Caco-2 (cell line): ENCODE measurements at regions not wholly inside any gene's neighbourhood (a gene's known extent, or its start where the extent isn't known, plus 50 kb on each side); places are given as distances from the start of the nearest gene placed in this dataset.

ENCODE experiments used
- BruUV-seq: library from RNA; stranded (reverse); fragments of 400-500 nt; replicated peaks from 2 replicates; lab custom pipeline; 2021; lab: Mats Ljungman, UMichigan
- CTCF ChIA-PET: fragments of 300-600 bp; sonication (Branson Sonifier 250); formaldehyde crosslinking; loops from one replicate; lab custom pipeline; 2022; ENCODE audit warnings: antibody characterized with exemption; lab: Charles Lee
- POLR2A ChIA-PET: fragments of 300-600 bp; sonication (Branson Sonifier 250); formaldehyde crosslinking; loops from one replicate; lab custom pipeline; 2022; ENCODE audit warnings: antibody characterized with exemption; lab: Charles Lee
- DNase-seq, 2 experiments: peaks; one replicate each; pipeline versions ENCODE4 v3.0.0 to v3.0.0-alpha.2; 2020 to 2022
- H3K27me3 ChIP-seq: replicated peaks from 2 replicates; pipeline ENCODE4 v1.6.0; 2011; ENCODE audit warnings: low read length; ENCODE audit not compliant: control insufficient read depth, insufficient read depth
- H3K36me3 ChIP-seq: 2 replicates; pipeline ENCODE4 v1.5.1; 2011; ENCODE audit warnings: low read length; ENCODE audit not compliant: control insufficient read depth, insufficient read depth
- H3K4me1 ChIP-seq: fragments of 250-450 bp; sonication (Bioruptor Pico); 2 replicates; pipeline ENCODE4 v1.5.1; 2020; ENCODE audit warnings: mild to moderate bottlenecking
- H3K4me3 ChIP-seq: 2 replicates; pipeline ENCODE4 v1.5.1; 2011; ENCODE audit warnings: low read depth, mild to moderate bottlenecking, control low read depth, low read length
- H3K9me3 ChIP-seq: fragments of 250-450 bp; sonication (Bioruptor Pico); 2 replicates; pipeline ENCODE4 v1.5.1; 2020; ENCODE audit warnings: mild to moderate bottlenecking, moderate library complexity
- H3K27ac Mint-ChIP-seq: one replicate; pipeline ENCODE4 v1.8.0; 2022; ENCODE audit warnings: mixed read lengths; ENCODE audit not compliant: unreplicated experiment
- H3K27me3 Mint-ChIP-seq: one replicate; pipeline ENCODE4 v1.8.0; 2022; ENCODE audit warnings: mixed read lengths; ENCODE audit not compliant: insufficient read depth, unreplicated experiment
- H3K36me3 Mint-ChIP-seq: one replicate; pipeline ENCODE4 v1.8.0; 2022; ENCODE audit warnings: mild to moderate bottlenecking, mixed read lengths; ENCODE audit not compliant: insufficient read depth, unreplicated experiment
- H3K4me1 Mint-ChIP-seq: one replicate; pipeline ENCODE4 v1.8.0; 2022; ENCODE audit warnings: low read depth, mixed read lengths; ENCODE audit not compliant: unreplicated experiment
- H3K4me3 Mint-ChIP-seq: one replicate; pipeline ENCODE4 v1.8.0; 2022; ENCODE audit warnings: mild to moderate bottlenecking, moderate library complexity, mixed read lengths; ENCODE audit not compliant: unreplicated experiment
- H3K9me3 Mint-ChIP-seq: one replicate; pipeline ENCODE4 v1.8.0; 2022; ENCODE audit warnings: mixed read lengths; ENCODE audit not compliant: unreplicated experiment
- intact Hi-C: fragments of 100-400 bp; cut with micrococcal nuclease; formaldehyde crosslinking; loops from one replicate; pipeline ENCODE4 v1.10.0; 2022; ENCODE audit not compliant: unreplicated experiment
- TF ChIP-seq, protein P1 (sequence below), 2 experiments: fragments of 200-600 bp in 1 of 2; IDR thresholded peaks; 1 replicate in 1 of 2; 2 replicates in 1 of 2; pipeline versions ENCODE4 v1.5.1 to v1.8.0; 2011 to 2022; ENCODE audit warnings: antibody characterized with exemption in 1 of 2, control low read depth in 1 of 2, inconsistent platforms in 1 of 2, low read depth in 1 of 2, low read length in 1 of 2, mild to moderate bottlenecking in 1 of 2, moderate library complexity in 1 of 2; ENCODE audit not compliant: insufficient read depth in 1 of 2, severe bottlenecking in 1 of 2, unreplicated experiment in 1 of 2

DNA sequence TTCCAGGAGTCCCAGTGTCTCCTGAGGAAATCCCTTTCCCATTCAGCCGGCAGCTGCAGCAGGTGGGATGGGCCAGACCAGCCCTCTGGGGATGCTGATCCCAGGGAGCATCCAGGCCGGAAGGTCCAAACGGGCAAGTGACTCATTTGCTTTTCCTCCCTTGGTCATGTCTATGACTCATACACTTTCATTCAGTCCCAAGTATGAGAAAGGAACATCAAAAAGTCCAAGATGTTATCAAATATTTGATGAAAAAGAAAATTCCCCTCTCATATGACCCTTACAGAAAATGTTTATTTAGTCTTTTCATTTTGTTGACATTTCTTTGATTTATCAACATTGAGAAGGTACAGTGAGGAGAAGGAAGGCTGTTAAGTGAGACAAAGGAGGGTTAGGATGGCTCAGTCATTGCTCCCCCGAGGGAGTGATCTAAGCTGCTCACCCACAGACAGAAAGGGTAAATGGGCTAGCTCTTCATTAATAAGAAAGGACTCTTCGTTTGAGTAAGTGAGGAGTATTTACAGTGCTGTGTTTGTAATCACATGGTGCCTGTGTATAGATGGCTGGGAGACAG lies 117.6 kb upstream of the ANKRD55 start:
- peak; percentile 87 to 94 for DNase-seq
- intact Hi-C loops = no loop called here
- H3K4me1 Mint-ChIP-seq = peaks cover 55% of the 10 kb centered on the region

DNA sequence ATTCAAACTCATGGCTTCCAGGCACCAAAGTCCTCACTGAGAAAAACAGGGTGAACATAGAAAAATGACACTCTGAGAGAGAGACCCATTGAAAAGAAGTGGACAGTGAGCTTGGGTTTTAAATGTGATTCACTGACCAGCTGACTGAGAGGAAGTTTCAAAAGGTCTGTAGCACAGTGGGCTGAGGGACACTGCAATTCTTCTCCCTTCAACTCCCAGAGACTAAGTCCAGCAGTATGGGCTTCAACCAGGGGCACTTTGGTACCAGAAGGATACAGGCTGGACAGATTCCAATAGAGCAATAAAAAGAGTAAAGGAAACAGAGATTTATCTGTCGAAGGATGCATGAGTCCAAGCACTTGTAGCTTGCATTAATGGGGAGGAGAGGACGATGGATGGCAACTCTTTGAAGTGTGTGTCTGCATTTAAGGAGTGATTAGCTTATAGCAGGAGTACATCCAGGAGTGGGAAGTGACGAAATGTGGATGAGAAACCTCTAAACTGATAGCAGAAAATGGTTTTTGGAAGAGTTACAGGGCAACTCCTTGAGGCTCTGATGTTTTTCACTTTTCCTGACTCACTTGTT lies 117.0 kb upstream of the ANKRD55 start:
- peak overlapping the region; percentile 57 for H3K4me3 Mint-ChIP-seq
- no peaks in the 10 kb centered on the region for H3K27me3 Mint-ChIP-seq
- no peaks in the 10 kb centered on the region for H3K27me3 ChIP-seq
- H3K27ac Mint-ChIP-seq = peak overlapping the region; percentile 85
- no peaks in the 10 kb centered on the region for H3K36me3 Mint-ChIP-seq
- H3K4me1 ChIP-seq = peaks cover 77% of the 10 kb centered on the region
- H3K4me3 ChIP-seq = no peak overlapping the region
- peaks cover 50% of the 10 kb centered on the region for H3K4me1 Mint-ChIP-seq
- intact Hi-C loops = no loop called here
- no peak for DNase-seq
- H3K36me3 ChIP-seq = no peaks in the 10 kb centered on the region
- no peaks in the 10 kb centered on the region for H3K9me3 ChIP-seq
- TF ChIP-seq, protein P1, sequence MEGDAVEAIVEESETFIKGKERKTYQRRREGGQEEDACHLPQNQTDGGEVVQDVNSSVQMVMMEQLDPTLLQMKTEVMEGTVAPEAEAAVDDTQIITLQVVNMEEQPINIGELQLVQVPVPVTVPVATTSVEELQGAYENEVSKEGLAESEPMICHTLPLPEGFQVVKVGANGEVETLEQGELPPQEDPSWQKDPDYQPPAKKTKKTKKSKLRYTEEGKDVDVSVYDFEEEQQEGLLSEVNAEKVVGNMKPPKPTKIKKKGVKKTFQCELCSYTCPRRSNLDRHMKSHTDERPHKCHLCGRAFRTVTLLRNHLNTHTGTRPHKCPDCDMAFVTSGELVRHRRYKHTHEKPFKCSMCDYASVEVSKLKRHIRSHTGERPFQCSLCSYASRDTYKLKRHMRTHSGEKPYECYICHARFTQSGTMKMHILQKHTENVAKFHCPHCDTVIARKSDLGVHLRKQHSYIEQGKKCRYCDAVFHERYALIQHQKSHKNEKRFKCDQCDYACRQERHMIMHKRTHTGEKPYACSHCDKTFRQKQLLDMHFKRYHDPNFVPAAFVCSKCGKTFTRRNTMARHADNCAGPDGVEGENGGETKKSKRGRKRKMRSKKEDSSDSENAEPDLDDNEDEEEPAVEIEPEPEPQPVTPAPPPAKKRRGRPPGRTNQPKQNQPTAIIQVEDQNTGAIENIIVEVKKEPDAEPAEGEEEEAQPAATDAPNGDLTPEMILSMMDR (IDR thresholded peaks at IDR 0.05; ENCODE audit: insufficient read depth in 1 of 2, low read depth in 1 of 2, low read length in 1 of 2, severe bottlenecking in 1 of 2, unreplicated experiment in 1 of 2) = no peak
- POLR2A ChIA-PET = interaction anchor here (0.6 to 0.9 kb wide), 3 partner anchors 97 to 289 kb away, joined by 3 to 4 read pairs (median 3); no protein-coding TSS in a partner anchor
- CTCF ChIA-PET = interaction anchor here (0.8 to 2.3 kb wide), 5 partner anchors 8 to 488 kb away, joined by 3 to 6 read pairs (median 5); no protein-coding TSS in a partner anchor
- BruUV-seq = no TSS peak
- H3K9me3 Mint-ChIP-seq = no peaks in the 10 kb centered on the region

More for the DNA sequence above, 117.6 kb upstream of the ANKRD55 start:
- BruUV-seq = no TSS peak
- Mint-ChIP-seq H3K4me3 (peak overlapping the region; percentile 57), H3K27ac (peak overlapping the region; percentile 85), H3K27me3 (no peaks in the 10 kb centered on the region), H3K9me3 (no peaks in the 10 kb centered on the region), H3K36me3 (no peaks in the 10 kb centered on the region)
- Histone ChIP-seq H3K9me3 (no peaks in the 10 kb centered on the region), H3K4me3 (no peak overlapping the region), H3K36me3 (no peaks in the 10 kb centered on the region), H3K27me3 (no peaks in the 10 kb centered on the region), H3K4me1 (peaks cover 83% of the 10 kb centered on the region)
- CTCF ChIA-PET = interaction anchor here (0.8 to 2.3 kb wide), 5 partner anchors 9 to 488 kb away, joined by 3 to 6 read pairs (median 5); no protein-coding TSS in a partner anchor
- TF ChIP-seq, protein P1 (IDR thresholded peaks at IDR 0.05; ENCODE audit: insufficient read depth in 1 of 2, low read depth in 1 of 2, low read length in 1 of 2, severe bottlenecking in 1 of 2, unreplicated experiment in 1 of 2) = no peak
- POLR2A ChIA-PET = interaction anchor here (0.6 to 0.8 kb wide), 2 partner anchors 97 to 288 kb away, joined by 3 to 4 read pairs; no protein-coding TSS in a partner anchor

DNA sequence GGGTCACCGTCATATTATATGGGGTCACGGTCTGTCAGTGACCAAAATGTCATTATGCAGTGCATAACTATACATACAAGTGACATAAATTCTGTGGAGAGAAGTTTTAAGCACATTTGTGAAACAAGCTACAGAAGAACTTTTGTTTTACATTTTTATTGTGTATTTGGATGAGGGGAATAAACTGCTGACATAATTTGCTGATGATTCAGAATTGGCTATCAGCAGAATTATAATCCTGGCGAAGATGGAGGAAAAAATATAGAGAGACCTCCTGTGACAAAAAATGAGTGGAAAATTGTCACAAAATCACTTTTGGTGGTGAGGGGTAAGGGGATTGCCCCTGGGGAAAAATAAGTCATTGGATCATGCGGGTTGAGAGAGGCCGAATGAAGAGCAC lies 116.3 kb upstream of the ANKRD55 start:
- no TSS peak for BruUV-seq
- POLR2A ChIA-PET = interaction anchor here (0.9 kb wide), 1 partner anchor 131 kb away, joined by 3 read pairs; no protein-coding TSS in a partner anchor
- H3K4me3 Mint-ChIP-seq = no peak overlapping the region
- no peak overlapping the region for H3K4me3 ChIP-seq
- intact Hi-C loops = no loop called here
- no peaks in the 10 kb centered on the region for H3K9me3 Mint-ChIP-seq
- H3K9me3 ChIP-seq = peaks cover 3% of the 10 kb centered on the region; the same call in 1 of the 2 replicates
- DNase-seq = no peak
- H3K4me1 Mint-ChIP-seq = peaks cover 43% of the 10 kb centered on the region
- TF ChIP-seq, protein P1 (IDR thresholded peaks at IDR 0.05; ENCODE audit: insufficient read depth in 1 of 2, low read depth in 1 of 2, low read length in 1 of 2, severe bottlenecking in 1 of 2, unreplicated experiment in 1 of 2) = no peak
- no peaks in the 10 kb centered on the region for H3K36me3 Mint-ChIP-seq
- no peaks in the 10 kb centered on the region for H3K27me3 ChIP-seq
- CTCF ChIA-PET = interaction anchor here (2.3 kb wide), 1 partner anchor 489 kb away, joined by 6 read pairs; no protein-coding TSS in a partner anchor
- no peaks in the 10 kb centered on the region for H3K27me3 Mint-ChIP-seq
- H3K36me3 ChIP-seq = no peaks in the 10 kb centered on the region
- peaks cover 71% of the 10 kb centered on the region for H3K4me1 ChIP-seq
- H3K27ac Mint-ChIP-seq = peak overlapping the region; percentile 60
